H1 (cell line): ENCODE measurements at regions not wholly inside any gene's neighbourhood (a gene's known extent, or its start where the extent isn't known, plus 50 kb on each side); places are given as distances from the start of the nearest gene placed in this dataset.

Experiments used
- CHD7 ChIP-seq: fragments of 300-600 bp; sonication (generic); IDR thresholded peaks from 2 replicates; pipeline ENCODE4 v1.7.1; 2012; ENCODE audit warnings: low read length, moderate library complexity, mild to moderate bottlenecking, inconsistent platforms; ENCODE audit not compliant: insufficient replicate concordance
- POLR2A ChIP-seq, 2 experiments: IDR thresholded peaks; 1 replicate in 1 of 2; 2 replicates in 1 of 2; pipeline ENCODE4 v1.6.1; 2011; ENCODE audit warnings: low read depth in 2 of 2, low read length in 2 of 2, mild to moderate bottlenecking in 2 of 2; ENCODE audit errors: control extremely low read depth in 1 of 2
- SIRT6 ChIP-seq: IDR thresholded peaks from one replicate; pipeline ENCODE4 v1.7.1; 2012; ENCODE audit warnings: low read length, inconsistent platforms
- SRF ChIP-seq: IDR thresholded peaks from 2 replicates; pipeline ENCODE4 v1.6.1; 2011; ENCODE audit warnings: mild to moderate bottlenecking, low read depth, low read length, moderate library complexity
- ZNF274 ChIP-seq: IDR thresholded peaks from 2 replicates; pipeline ENCODE4 v1.7.0; 2012; ENCODE audit warnings: low read length, borderline replicate concordance; ENCODE audit errors: extremely low read depth

DNA sequence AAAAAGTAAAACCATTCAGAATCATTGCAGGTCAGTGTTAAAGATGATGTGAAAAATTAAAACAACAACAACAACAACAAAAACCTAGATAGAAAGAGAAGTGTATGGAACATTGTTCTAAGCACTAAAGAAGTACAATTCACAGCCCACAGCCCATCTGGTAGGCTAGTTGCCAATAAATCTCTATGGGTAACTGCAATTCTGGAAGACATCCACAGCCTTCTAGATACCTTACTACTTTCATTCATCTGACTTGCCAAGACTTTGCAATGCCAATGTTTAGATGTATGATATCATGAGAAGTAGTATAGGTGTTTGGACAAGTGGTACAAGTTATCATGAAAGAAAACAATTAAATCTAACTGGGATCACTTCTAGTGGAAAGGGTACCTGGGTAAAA lies 198.6 kb downstream of the VGLL3 start (continued):
- TF ChIP-seq CHD7, result no peak
- no peak for TF ChIP-seq ZNF274
- TF ChIP-seq SRF, result no peak
- no peak for TF ChIP-seq POLR2A (IDR thresholded peaks at IDR 0.05; ENCODE audit: control extremely low read depth in 1 of 2, low read depth in 2 of 2, low read length in 2 of 2)
- no peak for TF ChIP-seq SIRT6
- TF ChIP-seq, all 59 proteins: peak for 0
